Heart right ventricle (tissue), 16 donors: ENCODE measurements at regions not wholly inside any gene's neighbourhood (a gene's known extent, or its start where the extent isn't known, plus 50 kb on each side); places are given as distances from the start of the nearest gene placed in this dataset.

ENCODE experiments used
- ATAC-seq, 8 donors: fragments of 200-7000 bp; cut with Tn5 transposase; one replicate each; pipeline ENCODE4 v1.9.1; 2020; ENCODE audit warnings: mild to moderate bottlenecking in 8 of 8, moderate library complexity in 8 of 8, moderate number of reproducible peaks in 1 of 8
- DNase-seq, 2 donors: peaks; one replicate each; pipeline ENCODE4 v3.0.0-alpha.2; 2020
- H3K27ac ChIP-seq, 10 donors: fragments of 200-600 bp; sonication (generic) in 2 of 10; one replicate each; pipeline versions ENCODE4 v1.5.0 to v1.8.0; 2020 to 2022; ENCODE audit warnings: mild to moderate bottlenecking in 3 of 10
- H3K27me3 ChIP-seq, 7 donors: fragments of 200-600 bp; one replicate each; pipeline ENCODE4 v1.8.0; 2021 to 2022; ENCODE audit warnings: mild to moderate bottlenecking in 2 of 7
- H3K36me3 ChIP-seq, 9 donors: fragments of 200-600 bp; sonication (generic) in 1 of 9; one replicate each; pipeline versions ENCODE4 v1.5.0 to v1.8.0; 2020 to 2022; ENCODE audit warnings: mild to moderate bottlenecking in 2 of 9
- H3K4me1 ChIP-seq, 9 donors: fragments of 200-600 bp; sonication (generic) in 1 of 9; one replicate each; pipeline versions ENCODE4 v1.5.0 to v1.8.0; 2020 to 2022; ENCODE audit warnings: mild to moderate bottlenecking in 4 of 9
- H3K4me3 ChIP-seq, 10 donors: fragments of 200-600 bp; sonication (generic) in 2 of 10; one replicate each; pipeline versions ENCODE4 v1.5.0 to v1.8.0; 2020 to 2022; ENCODE audit warnings: mild to moderate bottlenecking in 7 of 10, moderate library complexity in 2 of 10
- H3K9me3 ChIP-seq, 11 donors: fragments of 200-600 bp in 10 of 11; sonication (generic) in 2 of 11; one replicate each; pipeline versions ENCODE4 v1.5.0 to v1.8.0; 2013 to 2022; ENCODE audit warnings: mild to moderate bottlenecking in 2 of 11, control low read depth in 1 of 11, moderate library complexity in 1 of 11
- WGBS, 2 donors: extraction: QIAGEN DNeasy Blood & Tissue Kit; methylation state at CpG; one replicate each; pipeline ENCODE4 v1.1.7; 2013; ENCODE audit warnings: inconsistent platforms in 1 of 2; 5-methylcytosine and 5-hydroxymethylcytosine counted together
- intact Hi-C, 10 donors: fragments of 100-400 bp; cut with DNase I; formaldehyde crosslinking; loops; one replicate each; pipeline versions ENCODE4 v1.11.1 to v1.14.2; 2022
- TF ChIP-seq, protein P1 (sequence below), 9 donors: fragments of 200-600 bp; sonication (generic) in 2 of 9; IDR thresholded peaks; one replicate each; pipeline versions ENCODE4 v1.5.0 to v1.8.0; 2021 to 2022; ENCODE audit warnings: antibody characterized with exemption in 9 of 9, mild to moderate bottlenecking in 5 of 9, moderate library complexity in 1 of 9
- donor health status: Arrhythmogenic right ventricular cardiomyopathy.
- donor health status: ischemic (EF 13 %, LVEDD 7.1; RV severe dilation, severe dysfunction).
- donor health status: healthy with polysubstance abuse.
- donor health status: DM: no; HTN: yes; CAD: no.
- donor health status: DM: no; HTN: no; CAD: no.
- donor health status: ischemic (EF 25% LVEDD 6.9; RV normal size, moderate dysfunction).
- donor health status: ischemic (EF 25% LVEDD 5.7; RV mildly dilated, moderate dysfunction).
- donor health status: healthy.
- donor health status: DM: yes; HTN: yes; CAD: no.
- donor health status: Ischemic cardiomyopathy.
- donor health status: ischemic (EF 35%, LVEDD 5.7; RV mildly dilated, moderate dysfunction).
- donor health status: nonischemic (EF 11% LVEDD 7.7; RV severe dilation, severe dysfunction).
- donor health status: DM: yes; HTN: yes; CAD: no.
- donor health status: PGD.
- donor health status: ischemic (EF 29% LVEDD 5.4; RV normal size, mild dysfunction).
- donor health status: nonischemic (EF 23%, LVEDD 6.1; RV moderate dilation, normal function).

DNA sequence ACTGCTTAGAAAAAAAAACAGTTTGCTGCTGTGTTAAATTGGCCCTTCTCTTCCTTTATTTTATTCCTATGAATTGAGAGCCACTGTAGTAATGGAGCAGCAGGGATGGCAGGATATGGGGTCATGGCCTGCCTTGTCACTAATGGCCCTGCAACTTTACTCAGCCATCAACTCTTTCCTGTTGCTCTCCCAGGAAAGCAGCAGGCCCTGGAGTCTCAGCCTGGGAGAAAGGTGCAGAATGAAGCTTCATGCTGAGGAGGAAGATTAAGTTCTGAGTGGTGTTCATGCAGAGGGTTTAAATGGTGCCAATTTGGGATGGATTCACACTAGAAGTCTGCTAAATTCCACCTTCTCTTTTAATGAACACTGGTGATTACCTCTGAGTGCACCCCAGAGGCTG is 285.6 kb downstream of the GPAT3 start:
- ATAC-seq, result no peak
- TF ChIP-seq, protein P1, sequence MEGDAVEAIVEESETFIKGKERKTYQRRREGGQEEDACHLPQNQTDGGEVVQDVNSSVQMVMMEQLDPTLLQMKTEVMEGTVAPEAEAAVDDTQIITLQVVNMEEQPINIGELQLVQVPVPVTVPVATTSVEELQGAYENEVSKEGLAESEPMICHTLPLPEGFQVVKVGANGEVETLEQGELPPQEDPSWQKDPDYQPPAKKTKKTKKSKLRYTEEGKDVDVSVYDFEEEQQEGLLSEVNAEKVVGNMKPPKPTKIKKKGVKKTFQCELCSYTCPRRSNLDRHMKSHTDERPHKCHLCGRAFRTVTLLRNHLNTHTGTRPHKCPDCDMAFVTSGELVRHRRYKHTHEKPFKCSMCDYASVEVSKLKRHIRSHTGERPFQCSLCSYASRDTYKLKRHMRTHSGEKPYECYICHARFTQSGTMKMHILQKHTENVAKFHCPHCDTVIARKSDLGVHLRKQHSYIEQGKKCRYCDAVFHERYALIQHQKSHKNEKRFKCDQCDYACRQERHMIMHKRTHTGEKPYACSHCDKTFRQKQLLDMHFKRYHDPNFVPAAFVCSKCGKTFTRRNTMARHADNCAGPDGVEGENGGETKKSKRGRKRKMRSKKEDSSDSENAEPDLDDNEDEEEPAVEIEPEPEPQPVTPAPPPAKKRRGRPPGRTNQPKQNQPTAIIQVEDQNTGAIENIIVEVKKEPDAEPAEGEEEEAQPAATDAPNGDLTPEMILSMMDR (IDR thresholded peaks at IDR 0.05), result no peak

DNA sequence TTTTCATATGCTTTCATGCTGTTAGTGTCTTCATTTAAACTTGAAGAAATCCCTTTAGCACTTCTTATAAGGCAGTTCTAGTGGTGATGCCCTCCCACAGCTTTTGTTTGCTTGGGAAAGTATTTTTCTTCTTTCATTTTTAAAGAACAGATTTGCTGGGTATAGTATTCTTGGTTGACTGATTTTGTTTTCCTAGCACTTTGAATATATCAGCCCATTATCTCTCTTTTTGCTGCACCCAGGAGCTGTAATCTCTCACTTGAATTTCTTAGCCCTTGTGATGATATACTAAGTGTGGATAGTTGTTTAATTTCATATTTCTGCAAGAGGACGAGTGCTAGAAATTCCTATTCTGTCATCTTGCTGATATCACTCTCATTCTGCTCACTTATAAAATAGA is 283.7 kb downstream of the GPAT3 start:
- TF ChIP-seq, protein P1 (IDR thresholded peaks at IDR 0.05), result no peak

More for the DNA sequence above, 285.6 kb downstream of the GPAT3 start:
- no peaks in the 10 kb centered on the region for H3K36me3 ChIP-seq
- H3K27me3 ChIP-seq, result no peaks in the 10 kb centered on the region
- intact Hi-C loops, result no loop called here
- H3K4me1 ChIP-seq, result no peaks in the 10 kb centered on the region
- H3K4me3 ChIP-seq, result no peak overlapping the region
- no peak for DNase-seq
- H3K9me3 ChIP-seq, result peaks cover 0 to 37% (median 16%) of the 10 kb centered on the region in 11 donors
- H3K27ac ChIP-seq, result no peak overlapping the region

DNA sequence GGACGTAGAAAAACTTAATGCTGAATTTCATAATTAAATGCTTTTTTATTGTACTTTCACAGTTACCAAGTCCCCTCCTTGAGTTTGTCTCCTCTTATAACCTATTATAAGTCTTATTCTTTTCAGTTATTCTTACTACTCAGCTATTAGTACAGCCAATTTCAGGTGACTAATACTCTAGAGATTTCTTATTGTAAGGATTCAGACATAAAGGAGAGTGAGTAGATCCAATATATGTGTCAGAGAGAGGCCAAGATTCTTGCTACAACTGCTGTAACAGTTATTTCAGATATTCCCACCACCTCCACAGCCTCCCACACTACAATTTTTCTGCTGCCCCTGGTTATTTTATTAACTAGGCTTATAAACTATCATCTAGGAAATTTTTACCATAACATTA is 274.5 kb downstream of the GPAT3 start:
- Histone ChIP-seq H3K27me3 (no peaks in the 10 kb centered on the region), H3K4me1 (no peaks in the 10 kb centered on the region), H3K4me3 (no peak overlapping the region), H3K9me3 (peaks cover 0 to under 1% (median 0%) of the 10 kb centered on the region in 11 donors), H3K27ac (no peak overlapping the region), H3K36me3 (no peaks in the 10 kb centered on the region)
- TF ChIP-seq, protein P1 (IDR thresholded peaks at IDR 0.05), result no peak
- 78 to 90% methylated on average over 1 of the region's 1 CpG for WGBS, 2 donors
- DNase-seq (no peak), ATAC-seq (no peak)
- intact Hi-C loops, result no loop called here

More for the DNA sequence above, 283.7 kb downstream of the GPAT3 start:
- Histone ChIP-seq H3K4me3 (no peak overlapping the region), H3K27me3 (no peaks in the 10 kb centered on the region), H3K36me3 (no peaks in the 10 kb centered on the region), H3K27ac (no peak overlapping the region), H3K9me3 (peaks cover 0 to 26% (median 16%) of the 10 kb centered on the region in 11 donors), H3K4me1 (no peaks in the 10 kb centered on the region)
- ATAC-seq (no peak), DNase-seq (no peak)
- WGBS, 2 donors, result 75 to 76% methylated on average over 1 of the region's 1 CpG
- intact Hi-C loops, result no loop called here

DNA sequence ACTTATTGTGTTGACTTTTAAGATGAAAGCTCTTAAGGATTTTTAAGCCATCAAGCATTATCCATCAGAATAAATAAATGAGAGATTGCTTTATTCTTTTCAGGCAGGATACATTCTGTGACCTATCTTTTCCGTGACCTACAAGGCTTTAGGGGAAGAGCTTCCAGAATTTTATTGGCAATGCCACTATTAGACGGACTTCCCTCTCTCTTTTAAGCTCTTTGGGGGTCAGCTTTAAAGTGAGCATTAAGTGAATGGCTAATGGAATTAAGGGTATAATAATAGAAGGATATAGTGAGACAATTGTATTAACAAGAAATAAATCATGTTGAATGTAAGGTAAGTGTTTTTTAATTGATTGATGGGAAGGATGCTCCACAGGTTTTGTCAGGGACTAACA is 273.7 kb downstream of the GPAT3 start:
- DNase-seq, result no peak
- intact Hi-C loops, result no loop called here
- Histone ChIP-seq H3K27ac (no peak overlapping the region), H3K27me3 (no peaks in the 10 kb centered on the region), H3K36me3 (no peaks in the 10 kb centered on the region), H3K4me3 (no peak overlapping the region), H3K4me1 (no peaks in the 10 kb centered on the region), H3K9me3 (peaks cover 0 to 3% (median 0%) of the 10 kb centered on the region in 11 donors)
- TF ChIP-seq, protein P1 (IDR thresholded peaks at IDR 0.05), result no peak
- WGBS, 2 donors, result 66 to 77% methylated on average over 2 of the region's 2 CpGs
- no peak for ATAC-seq
